K562 (cell line): ENCODE measurements at regions not wholly inside any gene's neighbourhood (a gene's known extent, or its start where the extent isn't known, plus 50 kb on each side); places are given as distances from the start of the nearest gene placed in this dataset.

ENCODE experiments used
- ELF1 ChIP-seq: fragments of 200-800 bp; sonication (Bioruptor generic); IDR thresholded peaks from 2 replicates; pipeline ENCODE4 v1.6.1; 2016; ENCODE audit warnings: missing genetic modification characterization, missing compliant biosample characterization
- L3MBTL2 ChIP-seq: fragments of 450-650 bp; IDR thresholded peaks from 2 replicates; pipeline ENCODE4 v1.6.1; 2016; ENCODE audit warnings: mild to moderate bottlenecking, moderate library complexity
- NCOA1 ChIP-seq: fragments of 450-650 bp; IDR thresholded peaks from 2 replicates; pipeline ENCODE4 v1.6.1; 2016; ENCODE audit warnings: low read depth
- NFE2 ChIP-seq: IDR thresholded peaks from 2 replicates; pipeline ENCODE4 v1.6.1; 2014; ENCODE audit warnings: antibody characterized with exemption, low read depth
- PTBP1 ChIP-seq: fragments of 200-400 bp; formaldehyde crosslinking; IDR thresholded peaks from 2 replicates; pipeline ENCODE4 v1.6.1; 2017; ENCODE audit warnings: low read depth, low read length
- RFX1 ChIP-seq: fragments of 450-650 bp; IDR thresholded peaks from 2 replicates; pipeline ENCODE4 v1.6.1; 2016; ENCODE audit warnings: mild to moderate bottlenecking, moderate library complexity
- SIN3A ChIP-seq, 2 experiments: fragments of 150-350 bp in 1 of 2; IDR thresholded peaks; 2 replicates each; pipeline ENCODE4 v1.6.1; 2011 to 2016; ENCODE audit warnings: borderline replicate concordance in 2 of 2, low read depth in 2 of 2, low read length in 2 of 2, mild to moderate bottlenecking in 2 of 2, moderate library complexity in 2 of 2; ENCODE audit not compliant: control insufficient read depth in 1 of 2
- SLC30A9 ChIP-seq: fragments of 250-450 bp; sonication (Bioruptor Pico); IDR thresholded peaks from 2 replicates; pipeline ENCODE4 v1.8.0; 2022; ENCODE audit warnings: mild to moderate bottlenecking, moderate library complexity
- XRCC4 ChIP-seq: IDR thresholded peaks from one replicate; pipeline ENCODE4 v1.6.1; 2011; ENCODE audit not compliant: insufficient read depth, insufficient read length; ENCODE audit errors: extremely low read depth
- ZFP1 ChIP-seq: fragments of 450-650 bp; formaldehyde crosslinking; IDR thresholded peaks from 2 replicates; pipeline ENCODE4 v1.4.0; 2020; ENCODE audit warnings: mild to moderate bottlenecking, mixed read lengths
- ZNF133 ChIP-seq: fragments of 250-450 bp; sonication (Bioruptor Pico); IDR thresholded peaks from 2 replicates; pipeline ENCODE4 v1.4.0; 2020; ENCODE audit warnings: mild to moderate bottlenecking
- ZNF318 ChIP-seq, 2 experiments: fragments of 450-650 bp; IDR thresholded peaks; 2 replicates each; pipeline ENCODE4 v1.6.1; 2016; ENCODE audit warnings: mild to moderate bottlenecking in 2 of 2, borderline replicate concordance in 1 of 2, low read depth in 1 of 2, moderate library complexity in 1 of 2
- TF ChIP-seq, protein P1 (sequence below): fragments of 150-350 bp; IDR thresholded peaks from 2 replicates; pipeline ENCODE4 v1.6.1; 2014; ENCODE audit warnings: low read depth, mild to moderate bottlenecking, low read length, borderline replicate concordance
- TF ChIP-seq, protein P2 (sequence below), 2 experiments: fragments of 250-450 bp in 1 of 2; fragments of 450-650 bp in 1 of 2; sonication (Bioruptor Pico) in 1 of 2; IDR thresholded peaks; 2 replicates each; pipeline versions ENCODE4 v1.6.1 to v1.8.0; 2016 to 2021; ENCODE audit warnings: mild to moderate bottlenecking in 2 of 2, moderate library complexity in 2 of 2, missing compliant biosample characterization in 1 of 2, missing genetic modification characterization in 1 of 2

DNA sequence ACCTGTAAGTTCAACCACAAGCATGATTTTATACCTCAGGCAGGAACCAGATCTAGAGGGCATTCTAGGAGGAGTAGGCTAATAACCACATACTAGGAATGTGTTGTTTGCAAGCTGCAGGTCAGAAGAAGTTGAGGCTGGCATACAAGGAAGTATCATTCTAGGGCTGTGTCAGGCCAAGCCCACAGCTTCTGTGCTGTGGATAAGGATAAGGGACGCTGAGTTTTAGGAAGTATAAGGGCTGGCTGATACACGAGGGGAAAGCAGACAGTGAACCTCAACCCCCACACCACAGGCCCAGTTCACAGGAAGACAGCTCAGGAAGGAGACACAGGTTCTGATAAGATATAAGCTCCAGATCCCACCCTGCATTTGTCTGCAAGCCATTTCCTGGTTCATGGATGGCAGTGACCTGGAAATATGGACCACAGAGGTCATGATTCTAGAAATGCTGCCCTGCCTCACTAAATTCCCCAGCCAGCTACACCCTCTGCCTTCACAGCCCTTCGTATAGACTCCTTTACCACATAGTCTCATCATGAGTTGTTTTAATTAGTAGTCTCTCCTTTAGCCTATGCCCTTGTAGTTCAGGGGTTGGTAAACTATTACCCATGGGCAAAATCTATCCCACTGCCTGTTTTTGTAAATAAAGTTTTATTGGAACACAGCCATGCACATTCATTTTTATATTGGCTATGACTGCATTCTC is 260.7 kb downstream of the OPA1 start (continued):
- no peak for TF ChIP-seq SIN3A (IDR thresholded peaks at IDR 0.05; ENCODE audit: borderline replicate concordance in 2 of 2, control insufficient read depth in 1 of 2, low read depth in 2 of 2, low read length in 2 of 2)
- TF ChIP-seq RFX1 = no peak
- peak; percentile 84 for TF ChIP-seq ELF1 (tag)
- no peak for TF ChIP-seq ZNF133
- peak; percentile 14; the same call in 1 of the 2 replicates for TF ChIP-seq NFE2
- peak; percentile 86 for TF ChIP-seq NCOA1
- TF ChIP-seq PTBP1 = no peak
- TF ChIP-seq, protein P1, sequence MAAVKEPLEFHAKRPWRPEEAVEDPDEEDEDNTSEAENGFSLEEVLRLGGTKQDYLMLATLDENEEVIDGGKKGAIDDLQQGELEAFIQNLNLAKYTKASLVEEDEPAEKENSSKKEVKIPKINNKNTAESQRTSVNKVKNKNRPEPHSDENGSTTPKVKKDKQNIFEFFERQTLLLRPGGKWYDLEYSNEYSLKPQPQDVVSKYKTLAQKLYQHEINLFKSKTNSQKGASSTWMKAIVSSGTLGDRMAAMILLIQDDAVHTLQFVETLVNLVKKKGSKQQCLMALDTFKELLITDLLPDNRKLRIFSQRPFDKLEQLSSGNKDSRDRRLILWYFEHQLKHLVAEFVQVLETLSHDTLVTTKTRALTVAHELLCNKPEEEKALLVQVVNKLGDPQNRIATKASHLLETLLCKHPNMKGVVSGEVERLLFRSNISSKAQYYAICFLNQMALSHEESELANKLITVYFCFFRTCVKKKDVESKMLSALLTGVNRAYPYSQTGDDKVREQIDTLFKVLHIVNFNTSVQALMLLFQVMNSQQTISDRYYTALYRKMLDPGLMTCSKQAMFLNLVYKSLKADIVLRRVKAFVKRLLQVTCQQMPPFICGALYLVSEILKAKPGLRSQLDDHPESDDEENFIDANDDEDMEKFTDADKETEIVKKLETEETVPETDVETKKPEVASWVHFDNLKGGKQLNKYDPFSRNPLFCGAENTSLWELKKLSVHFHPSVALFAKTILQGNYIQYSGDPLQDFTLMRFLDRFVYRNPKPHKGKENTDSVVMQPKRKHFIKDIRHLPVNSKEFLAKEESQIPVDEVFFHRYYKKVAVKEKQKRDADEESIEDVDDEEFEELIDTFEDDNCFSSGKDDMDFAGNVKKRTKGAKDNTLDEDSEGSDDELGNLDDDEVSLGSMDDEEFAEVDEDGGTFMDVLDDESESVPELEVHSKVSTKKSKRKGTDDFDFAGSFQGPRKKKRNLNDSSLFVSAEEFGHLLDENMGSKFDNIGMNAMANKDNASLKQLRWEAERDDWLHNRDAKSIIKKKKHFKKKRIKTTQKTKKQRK = no peak
- no peak for TF ChIP-seq SLC30A9 (CRISPR knock-in tag)
- no peak for TF ChIP-seq ZFP1
- TF ChIP-seq, protein P2, sequence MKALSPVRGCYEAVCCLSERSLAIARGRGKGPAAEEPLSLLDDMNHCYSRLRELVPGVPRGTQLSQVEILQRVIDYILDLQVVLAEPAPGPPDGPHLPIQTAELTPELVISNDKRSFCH (CRISPR knock-in tag; IDR thresholded peaks at IDR 0.05) = no peak
- TF ChIP-seq, protein P2 (tag; IDR thresholded peaks at IDR 0.05) = peak; percentile 93
- TF ChIP-seq XRCC4 = no peak
- TF ChIP-seq ZNF318 (IDR thresholded peaks at IDR 0.05; ENCODE audit: borderline replicate concordance in 1 of 2, low read depth in 1 of 2) = no peak
- peak; percentile 73 for TF ChIP-seq L3MBTL2
